Activated B cell treated with CpG ODN at 0.5 μM for 24 hours (primary cell): ENCODE measurements at regions not wholly inside any gene's neighbourhood (a gene's known extent, or its start where the extent isn't known, plus 50 kb on each side); places are given as distances from the start of the nearest gene placed in this dataset.
A peak's percentile ranks its signal among the peaks of the same experiment; 100 is the strongest.

Experiments used
- ATAC-seq: fragments of 200-7000 bp; cut with Tn5 transposase; one replicate; pipeline ENCODE4 v1.10.0; 2021; ENCODE audit warnings: low read depth, mild to moderate bottlenecking, moderate library complexity
- CTCF ChIA-PET: fragments of 350-600 bp; sonication (Branson Sonifier 250); formaldehyde crosslinking; loops from one replicate; lab custom pipeline; 2021; ENCODE audit warnings: antibody characterized with exemption; lab: Charles Lee
- POLR2A ChIA-PET: fragments of 350-600 bp; sonication (Branson Sonifier 250); formaldehyde crosslinking; loops from one replicate; lab custom pipeline; 2021; ENCODE audit warnings: antibody characterized with exemption; lab: Charles Lee
- DNase-seq: peaks from one replicate; pipeline ENCODE4 v3.0.0; 2022
- H3K27ac Mint-ChIP-seq: one replicate; pipeline ENCODE4 v1.8.0; 2020; ENCODE audit warnings: mixed read lengths
- H3K27me3 Mint-ChIP-seq: one replicate; pipeline ENCODE4 v1.8.0; 2021; ENCODE audit warnings: mixed read lengths
- H3K36me3 Mint-ChIP-seq: one replicate; pipeline ENCODE4 v1.8.0; 2021; ENCODE audit warnings: low read depth, mixed read lengths
- H3K4me1 Mint-ChIP-seq: one replicate; pipeline ENCODE4 v1.8.0; 2021; ENCODE audit warnings: mixed read lengths
- H3K4me3 Mint-ChIP-seq: one replicate; pipeline ENCODE4 v1.8.0; 2020; ENCODE audit warnings: mild to moderate bottlenecking, mixed read lengths
- H3K9me3 Mint-ChIP-seq: one replicate; pipeline ENCODE4 v1.8.0; 2020; ENCODE audit warnings: mixed read lengths
- CTCF ChIP-seq: fragments of 200-600 bp; IDR thresholded peaks from one replicate; pipeline ENCODE4 v1.8.0; 2022; ENCODE audit warnings: antibody characterized with exemption, mild to moderate bottlenecking
- intact Hi-C: fragments of 100-400 bp; cut with micrococcal nuclease; formaldehyde crosslinking; loops from one replicate; pipeline ENCODE4 v1.15.1; 2024

GRCh38 chr11:59281177-59281576 is 68.5 kb upstream of the MPEG1 start:
- no peak overlapping the region for H3K27ac Mint-ChIP-seq

GRCh38 chr11:59273373-59273841 is 60.7 kb upstream of the MPEG1 start:
- H3K36me3 Mint-ChIP-seq = peaks cover 15% of the 10 kb centered on the region
- DNase-seq = no peak
- H3K9me3 Mint-ChIP-seq = peaks cover 3% of the 10 kb centered on the region
- peak; percentile 83 for ATAC-seq
- POLR2A ChIA-PET = interaction anchor here (0.6 to 11.6 kb wide), 20 partner anchors 9 to 701 kb away, joined by 3 to 100 read pairs (median 4); partner anchors contain the start of genes DTX4, FAM111A, LPXN and MPEG1
- CTCF ChIA-PET = interaction anchor here (0.6 to 3.1 kb wide), 10 partner anchors 9 to 137 kb away, joined by 3 to 15 read pairs (median 4); partner anchors contain the start of genes DTX4 and MPEG1
- no peaks in the 10 kb centered on the region for H3K27me3 Mint-ChIP-seq
- H3K27ac Mint-ChIP-seq = peak overlapping the region; percentile 92
- peaks cover 91% of the 10 kb centered on the region for H3K4me1 Mint-ChIP-seq
- TF ChIP-seq CTCF = no peak
- intact Hi-C loops = loop anchor here (1.0 kb wide), 4 partner anchors 10 to 73 kb away; no protein-coding TSS in a partner anchor
- peak overlapping the region; percentile 70 for H3K4me3 Mint-ChIP-seq

More at GRCh38 chr11:59281177-59281576, 68.5 kb upstream of the MPEG1 start:
- no peaks in the 10 kb centered on the region for H3K27me3 Mint-ChIP-seq
- DNase-seq = no peak
- peaks cover 6% of the 10 kb centered on the region for H3K36me3 Mint-ChIP-seq
- CTCF ChIA-PET = interaction anchor here (1.2 kb wide), 1 partner anchor 9 kb away, joined by 4 read pairs; no protein-coding TSS in a partner anchor
- POLR2A ChIA-PET = no interaction called here
- ATAC-seq = no peak
- peaks cover 59% of the 10 kb centered on the region for H3K4me1 Mint-ChIP-seq
- peaks cover 3% of the 10 kb centered on the region for H3K9me3 Mint-ChIP-seq
- intact Hi-C loops = loop anchor here (5.0 to 10.0 kb wide), 4 partner anchors 184 to 756 kb away; partner anchors contain the start of genes LPXN, STX3 and ZFP91
- TF ChIP-seq CTCF = no peak
- H3K4me3 Mint-ChIP-seq = no peak overlapping the region

- POLR2A ChIA-PET = interaction anchor here (0.6 to 11.6 kb wide), 20 partner anchors 9 to 697 kb away, joined by 3 to 100 read pairs (median 4); partner anchors contain the start of genes DTX4, FAM111A, LPXN and MPEG1
- H3K4me3 Mint-ChIP-seq = peak overlapping the region; percentile 70
- DNase-seq = no peak
These were observed 60.1 kb upstream of the MPEG1 start for GRCh38 chr11:59272771-59273372.

GRCh38 chr11:59271811-59272327 is 59.1 kb upstream of the MPEG1 start:
- Mint-ChIP-seq H3K27me3 (no peaks in the 10 kb centered on the region), H3K4me1 (peaks cover 100% of the 10 kb centered on the region), H3K4me3 (peak overlapping the region; percentile 21), H3K36me3 (peaks cover 10% of the 10 kb centered on the region), H3K27ac (peak overlapping the region; percentile 92), H3K9me3 (no peaks in the 10 kb centered on the region)
- ChIA-PET CTCF (interaction anchor here (1.0 to 3.1 kb wide), 5 partner anchors 9 to 158 kb away, joined by 4 to 15 read pairs (median 9); partner anchors contain the start of genes DTX4 and MPEG1), POLR2A (interaction anchor here (1.3 to 11.6 kb wide), 7 partner anchors 8 to 694 kb away, joined by 3 to 100 read pairs (median 18); partner anchors contain the start of genes MPEG1 and ZFP91)
- ATAC-seq (no peak), DNase-seq (no peak)
- no peak for TF ChIP-seq CTCF
- intact Hi-C loops = no loop called here

More at GRCh38 chr11:59272771-59273372, 60.1 kb upstream of the MPEG1 start:
- Mint-ChIP-seq H3K9me3 (peaks cover 3% of the 10 kb centered on the region), H3K27me3 (no peaks in the 10 kb centered on the region), H3K4me1 (peaks cover 96% of the 10 kb centered on the region), H3K27ac (peak overlapping the region; percentile 92), H3K36me3 (peaks cover 15% of the 10 kb centered on the region)
- intact Hi-C loops = loop anchor here (1.0 kb wide), 4 partner anchors 10 to 73 kb away; no protein-coding TSS in a partner anchor
- CTCF ChIA-PET = interaction anchor here (0.6 to 3.1 kb wide), 12 partner anchors 8 to 157 kb away, joined by 3 to 15 read pairs (median 4); partner anchors contain the start of genes DTX4 and MPEG1
- ATAC-seq = peak; percentile 14
- TF ChIP-seq CTCF = no peak
